Upper lobe of left lung (tissue), 4 donors: ENCODE measurements at regions not wholly inside any gene's neighbourhood (a gene's known extent, or its start where the extent isn't known, plus 50 kb on each side); places are given as distances from the start of the nearest gene placed in this dataset.

Experiments used
- EP300 ChIP-seq, 4 donors: sonication (generic); formaldehyde crosslinking; IDR thresholded peaks; one replicate each; pipeline ENCODE4 v1.5.1; 2017; ENCODE audit warnings: antibody characterized with exemption in 4 of 4, control low read depth in 2 of 4
- TF ChIP-seq, protein P1 (sequence below), 6 experiments: fragments of 450-650 bp in 4 of 6; fragments of 200-600 bp in 2 of 6; sonication (generic) in 2 of 6; IDR thresholded peaks; one replicate each; pipeline ENCODE4 v1.5.1; 2016 to 2019; ENCODE audit warnings: antibody characterized with exemption in 6 of 6

DNA sequence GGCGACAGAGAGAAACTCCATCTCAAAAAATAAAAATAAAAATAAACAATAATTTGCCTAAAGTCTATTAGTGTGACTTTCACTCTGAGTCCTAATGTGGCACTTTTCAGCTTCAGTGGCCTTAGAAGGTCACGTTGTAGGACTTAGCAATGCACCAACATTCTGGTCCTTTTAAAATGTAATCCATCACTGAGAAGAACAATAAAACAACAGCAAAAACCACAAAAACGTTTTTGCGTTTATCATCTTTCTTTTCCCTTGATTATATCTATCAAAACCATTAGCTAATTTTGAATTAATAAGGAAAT, 190.1 kb upstream of the ZNF608 start:
- TF ChIP-seq, protein P1, sequence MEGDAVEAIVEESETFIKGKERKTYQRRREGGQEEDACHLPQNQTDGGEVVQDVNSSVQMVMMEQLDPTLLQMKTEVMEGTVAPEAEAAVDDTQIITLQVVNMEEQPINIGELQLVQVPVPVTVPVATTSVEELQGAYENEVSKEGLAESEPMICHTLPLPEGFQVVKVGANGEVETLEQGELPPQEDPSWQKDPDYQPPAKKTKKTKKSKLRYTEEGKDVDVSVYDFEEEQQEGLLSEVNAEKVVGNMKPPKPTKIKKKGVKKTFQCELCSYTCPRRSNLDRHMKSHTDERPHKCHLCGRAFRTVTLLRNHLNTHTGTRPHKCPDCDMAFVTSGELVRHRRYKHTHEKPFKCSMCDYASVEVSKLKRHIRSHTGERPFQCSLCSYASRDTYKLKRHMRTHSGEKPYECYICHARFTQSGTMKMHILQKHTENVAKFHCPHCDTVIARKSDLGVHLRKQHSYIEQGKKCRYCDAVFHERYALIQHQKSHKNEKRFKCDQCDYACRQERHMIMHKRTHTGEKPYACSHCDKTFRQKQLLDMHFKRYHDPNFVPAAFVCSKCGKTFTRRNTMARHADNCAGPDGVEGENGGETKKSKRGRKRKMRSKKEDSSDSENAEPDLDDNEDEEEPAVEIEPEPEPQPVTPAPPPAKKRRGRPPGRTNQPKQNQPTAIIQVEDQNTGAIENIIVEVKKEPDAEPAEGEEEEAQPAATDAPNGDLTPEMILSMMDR (IDR thresholded peaks at IDR 0.05) = no peak
- TF ChIP-seq EP300 (IDR thresholded peaks at IDR 0.05) = no peak
